GM19035 (cell line): ENCODE measurements at regions not wholly inside any gene's neighbourhood (a gene's known extent, or its start where the extent isn't known, plus 50 kb on each side); places are given as distances from the start of the nearest gene placed in this dataset.
"Not testable (repeated sequence)": the region's sequence is repeated elsewhere in the genome, so short reads cannot be mapped to it uniquely, and the experiment has no call there.

Source experiments
- ATAC-seq: cut with Tn5 transposase; IDR thresholded peaks from one replicate; pipeline ENCODE4 v1.9.1; 2021; ENCODE audit not compliant: unreplicated experiment

GRCh38 chr5:138702166-138703077 lies 50.8 kb upstream of the CTNNA1 start:
- ATAC-seq = no peak

GRCh38 chr5:138701678-138702077 lies 51.5 kb upstream of the CTNNA1 start:
- ATAC-seq = no peak

GRCh38 chr5:138700581-138701362 lies 52.5 kb upstream of the CTNNA1 start:
- no peak for ATAC-seq

GRCh38 chr5:138699482-138699881 lies 53.7 kb upstream of the CTNNA1 start:
- ATAC-seq = no peak

- ATAC-seq = no peak
Observed at GRCh38 chr5:138698713-138699112, 54.5 kb upstream of the CTNNA1 start.

- ATAC-seq = no peak
Observed at GRCh38 chr5:138697720-138698360, 55.4 kb upstream of the CTNNA1 start.

- ATAC-seq = no peak
Observed at GRCh38 chr5:138696501-138696900, 56.7 kb upstream of the CTNNA1 start.

GRCh38 chr5:138695781-138696180 lies 57.4 kb upstream of the CTNNA1 start:
- no peak for ATAC-seq

GRCh38 chr5:138694146-138694545 lies 59.1 kb upstream of the CTNNA1 start:
- ATAC-seq = no peak

GRCh38 chr5:138692370-138692769 lies 60.9 kb upstream of the CTNNA1 start:
- no peak for ATAC-seq

GRCh38 chr5:138686668-138687067 lies 66.6 kb upstream of the CTNNA1 start:
- ATAC-seq = no peak

GRCh38 chr5:138685193-138685745 lies 68.0 kb upstream of the CTNNA1 start:
- no peak for ATAC-seq

GRCh38 chr5:138682462-138682861 lies 70.8 kb upstream of the CTNNA1 start:
- ATAC-seq = not testable (repeated sequence)

- ATAC-seq = not testable (repeated sequence)
Observed at GRCh38 chr5:138678826-138679225, 74.4 kb upstream of the CTNNA1 start.

GRCh38 chr5:138677782-138678181 lies 75.4 kb upstream of the CTNNA1 start:
- no peak for ATAC-seq

- no peak for ATAC-seq
Observed at GRCh38 chr5:138676556-138677193, 76.5 kb upstream of the CTNNA1 start.

GRCh38 chr5:138676002-138676401 lies 77.2 kb upstream of the CTNNA1 start:
- ATAC-seq = no peak

- ATAC-seq = no peak
Observed at GRCh38 chr5:138668451-138669380, 84.5 kb upstream of the CTNNA1 start.

GRCh38 chr5:138667782-138668331 lies 85.4 kb upstream of the CTNNA1 start:
- ATAC-seq = not testable (repeated sequence)
